Panc1 (cell line): ENCODE measurements at regions not wholly inside any gene's neighbourhood (a gene's known extent, or its start where the extent isn't known, plus 50 kb on each side); places are given as distances from the start of the nearest gene placed in this dataset.

ENCODE experiments used
- ATAC-seq: fragments of 200-7000 bp; cut with Tn5 transposase; 2 replicates; pipeline ENCODE4 v1.9.1; 2020; ENCODE audit warnings: mild to moderate bottlenecking, moderate library complexity
- BruUV-seq: library from RNA; stranded (reverse); fragments of 400-500 nt; replicated peaks from 2 replicates; lab custom pipeline; 2021; lab: Mats Ljungman, UMichigan
- CTCF ChIA-PET: fragments of 300-600 bp; sonication (Branson Sonifier 250); formaldehyde crosslinking; loops from one replicate; lab custom pipeline; 2022; ENCODE audit warnings: antibody characterized with exemption; lab: Charles Lee
- POLR2A ChIA-PET: fragments of 300-600 bp; sonication (Branson Sonifier 250); formaldehyde crosslinking; loops from one replicate; lab custom pipeline; 2022; ENCODE audit warnings: antibody characterized with exemption; lab: Charles Lee
- DNase-seq: peaks from one replicate; pipeline ENCODE4 v3.0.0-alpha.2; 2010; ENCODE audit warnings: low read depth, low spot score
- H3K27ac ChIP-seq: 2 replicates; pipeline ENCODE4 v1.5.1; 2011; ENCODE audit warnings: mild to moderate bottlenecking, low read length, inconsistent platforms
- H3K27me3 ChIP-seq: fragments of 200-500 bp; sonication (Bioruptor generic); 2 replicates; pipeline ENCODE4 v1.6.0; 2014; ENCODE audit warnings: low read length, inconsistent platforms; ENCODE audit not compliant: control insufficient read depth, insufficient read depth
- H3K36me3 ChIP-seq: fragments of 200-500 bp; sonication (Bioruptor generic); 2 replicates; pipeline ENCODE4 v1.5.1; 2014; ENCODE audit warnings: inconsistent platforms, mild to moderate bottlenecking, low read length, moderate library complexity; ENCODE audit not compliant: control insufficient read depth, insufficient read depth
- H3K4me1 ChIP-seq: 2 replicates; pipeline ENCODE4 v1.5.1; 2011; ENCODE audit warnings: inconsistent platforms, mild to moderate bottlenecking, low read length, moderate library complexity; ENCODE audit not compliant: control insufficient read depth, insufficient read depth
- H3K4me3 ChIP-seq, 2 experiments: 2 replicates each; pipeline ENCODE4 v1.5.1; 2011 to 2012; ENCODE audit warnings: low read depth in 2 of 2, low read length in 2 of 2, mild to moderate bottlenecking in 2 of 2, inconsistent platforms in 1 of 2, moderate library complexity in 1 of 2
- H3K9me3 ChIP-seq: fragments of 200-500 bp; sonication (Bioruptor generic); 2 replicates; pipeline ENCODE4 v1.5.1; 2014; ENCODE audit warnings: low read depth, mild to moderate bottlenecking, inconsistent platforms, low read length, moderate library complexity; ENCODE audit not compliant: control insufficient read depth, insufficient read depth
- POLR2AphosphoS5 ChIP-seq: IDR thresholded peaks from 2 replicates; pipeline ENCODE4 v1.6.1; 2012; ENCODE audit warnings: mild to moderate bottlenecking, low read depth, low read length, moderate library complexity
- SIN3A ChIP-seq: IDR thresholded peaks from 2 replicates; pipeline ENCODE4 v1.6.1; 2012; ENCODE audit warnings: low read depth, mild to moderate bottlenecking, low read length, moderate library complexity, borderline replicate concordance; ENCODE audit not compliant: insufficient read depth
- TCF7L2 ChIP-seq: IDR thresholded peaks from 2 replicates; pipeline ENCODE4 v1.6.1; 2011; ENCODE audit warnings: mild to moderate bottlenecking, low read depth, low read length, inconsistent platforms
- in situ Hi-C: cut with HindIII; loops from 2 replicates; pipeline ENCODE4 v1.10.0; 2016; ENCODE audit warnings: low sequenced_read_pairs, low pct_unique_long_range_greater_than_20kb
- intact Hi-C: fragments of 100-400 bp; cut with micrococcal nuclease; formaldehyde crosslinking; loops from one replicate; pipeline ENCODE4 v1.10.0; 2022; ENCODE audit not compliant: unreplicated experiment
- TF ChIP-seq, protein P1 (sequence below), 2 experiments: IDR thresholded peaks; 2 replicates each; pipeline ENCODE4 v1.6.1; 2011 to 2012; ENCODE audit warnings: low read depth in 2 of 2, control low read depth in 1 of 2, low read length in 1 of 2, mild to moderate bottlenecking in 1 of 2, moderate library complexity in 1 of 2; ENCODE audit not compliant: insufficient read depth in 1 of 2
- TF ChIP-seq, protein P2 (sequence below): fragments of 450-650 bp; IDR thresholded peaks from 2 replicates; pipeline ENCODE4 v1.5.1; 2017; ENCODE audit warnings: mild to moderate bottlenecking

DNA sequence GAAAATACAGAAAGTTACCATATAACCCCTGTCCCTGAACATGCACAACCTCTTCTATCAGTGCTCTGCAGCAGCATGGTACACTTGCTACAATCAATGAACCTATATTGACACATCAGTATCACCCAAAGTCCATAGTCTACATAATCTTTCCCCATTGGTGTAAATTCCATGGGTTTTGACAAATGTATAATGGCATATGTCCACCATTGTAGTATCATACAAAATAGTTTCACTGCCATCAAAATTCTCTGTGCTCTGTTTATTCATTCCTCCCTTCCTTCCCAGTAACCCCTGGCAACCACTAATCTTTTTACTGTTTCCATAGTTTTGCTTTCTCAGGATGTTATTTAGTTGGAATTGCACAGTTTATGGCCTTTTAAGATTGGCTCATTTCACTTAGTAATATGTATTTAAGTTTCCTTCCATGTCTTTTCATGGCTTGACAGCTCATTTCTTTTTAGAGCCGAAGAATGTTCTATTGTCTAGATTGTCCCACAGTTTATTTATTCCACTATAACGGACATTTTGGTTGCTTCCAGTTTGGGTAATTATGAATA, 1707.0 kb downstream of the EFNA5 start:
- intact Hi-C loops: no loop called here
- ChIA-PET POLR2A (no interaction called here), CTCF (interaction anchor here (0.6 kb wide), 1 partner anchor 21 kb away, joined by 3 read pairs; no protein-coding TSS in a partner anchor)
- Histone ChIP-seq H3K36me3 (no peaks in the 10 kb centered on the region), H3K9me3 (no peaks in the 10 kb centered on the region), H3K27ac (no peak overlapping the region), H3K4me3 (no peak overlapping the region), H3K27me3 (no peaks in the 10 kb centered on the region), H3K4me1 (no peaks in the 10 kb centered on the region)
- in situ Hi-C loops: no loop called here
- BruUV-seq: no TSS peak
- ATAC-seq: no peak
- no peak for DNase-seq
- TF ChIP-seq, protein P1, sequence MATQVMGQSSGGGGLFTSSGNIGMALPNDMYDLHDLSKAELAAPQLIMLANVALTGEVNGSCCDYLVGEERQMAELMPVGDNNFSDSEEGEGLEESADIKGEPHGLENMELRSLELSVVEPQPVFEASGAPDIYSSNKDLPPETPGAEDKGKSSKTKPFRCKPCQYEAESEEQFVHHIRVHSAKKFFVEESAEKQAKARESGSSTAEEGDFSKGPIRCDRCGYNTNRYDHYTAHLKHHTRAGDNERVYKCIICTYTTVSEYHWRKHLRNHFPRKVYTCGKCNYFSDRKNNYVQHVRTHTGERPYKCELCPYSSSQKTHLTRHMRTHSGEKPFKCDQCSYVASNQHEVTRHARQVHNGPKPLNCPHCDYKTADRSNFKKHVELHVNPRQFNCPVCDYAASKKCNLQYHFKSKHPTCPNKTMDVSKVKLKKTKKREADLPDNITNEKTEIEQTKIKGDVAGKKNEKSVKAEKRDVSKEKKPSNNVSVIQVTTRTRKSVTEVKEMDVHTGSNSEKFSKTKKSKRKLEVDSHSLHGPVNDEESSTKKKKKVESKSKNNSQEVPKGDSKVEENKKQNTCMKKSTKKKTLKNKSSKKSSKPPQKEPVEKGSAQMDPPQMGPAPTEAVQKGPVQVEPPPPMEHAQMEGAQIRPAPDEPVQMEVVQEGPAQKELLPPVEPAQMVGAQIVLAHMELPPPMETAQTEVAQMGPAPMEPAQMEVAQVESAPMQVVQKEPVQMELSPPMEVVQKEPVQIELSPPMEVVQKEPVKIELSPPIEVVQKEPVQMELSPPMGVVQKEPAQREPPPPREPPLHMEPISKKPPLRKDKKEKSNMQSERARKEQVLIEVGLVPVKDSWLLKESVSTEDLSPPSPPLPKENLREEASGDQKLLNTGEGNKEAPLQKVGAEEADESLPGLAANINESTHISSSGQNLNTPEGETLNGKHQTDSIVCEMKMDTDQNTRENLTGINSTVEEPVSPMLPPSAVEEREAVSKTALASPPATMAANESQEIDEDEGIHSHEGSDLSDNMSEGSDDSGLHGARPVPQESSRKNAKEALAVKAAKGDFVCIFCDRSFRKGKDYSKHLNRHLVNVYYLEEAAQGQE (IDR thresholded peaks at IDR 0.05; ENCODE audit: insufficient read depth in 1 of 2, low read depth in 2 of 2, low read length in 1 of 2): no peak
- TF ChIP-seq TCF7L2 (no peak), SIN3A (no peak), POLR2AphosphoS5 (no peak)
- TF ChIP-seq, protein P2, sequence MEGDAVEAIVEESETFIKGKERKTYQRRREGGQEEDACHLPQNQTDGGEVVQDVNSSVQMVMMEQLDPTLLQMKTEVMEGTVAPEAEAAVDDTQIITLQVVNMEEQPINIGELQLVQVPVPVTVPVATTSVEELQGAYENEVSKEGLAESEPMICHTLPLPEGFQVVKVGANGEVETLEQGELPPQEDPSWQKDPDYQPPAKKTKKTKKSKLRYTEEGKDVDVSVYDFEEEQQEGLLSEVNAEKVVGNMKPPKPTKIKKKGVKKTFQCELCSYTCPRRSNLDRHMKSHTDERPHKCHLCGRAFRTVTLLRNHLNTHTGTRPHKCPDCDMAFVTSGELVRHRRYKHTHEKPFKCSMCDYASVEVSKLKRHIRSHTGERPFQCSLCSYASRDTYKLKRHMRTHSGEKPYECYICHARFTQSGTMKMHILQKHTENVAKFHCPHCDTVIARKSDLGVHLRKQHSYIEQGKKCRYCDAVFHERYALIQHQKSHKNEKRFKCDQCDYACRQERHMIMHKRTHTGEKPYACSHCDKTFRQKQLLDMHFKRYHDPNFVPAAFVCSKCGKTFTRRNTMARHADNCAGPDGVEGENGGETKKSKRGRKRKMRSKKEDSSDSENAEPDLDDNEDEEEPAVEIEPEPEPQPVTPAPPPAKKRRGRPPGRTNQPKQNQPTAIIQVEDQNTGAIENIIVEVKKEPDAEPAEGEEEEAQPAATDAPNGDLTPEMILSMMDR: no peak

DNA sequence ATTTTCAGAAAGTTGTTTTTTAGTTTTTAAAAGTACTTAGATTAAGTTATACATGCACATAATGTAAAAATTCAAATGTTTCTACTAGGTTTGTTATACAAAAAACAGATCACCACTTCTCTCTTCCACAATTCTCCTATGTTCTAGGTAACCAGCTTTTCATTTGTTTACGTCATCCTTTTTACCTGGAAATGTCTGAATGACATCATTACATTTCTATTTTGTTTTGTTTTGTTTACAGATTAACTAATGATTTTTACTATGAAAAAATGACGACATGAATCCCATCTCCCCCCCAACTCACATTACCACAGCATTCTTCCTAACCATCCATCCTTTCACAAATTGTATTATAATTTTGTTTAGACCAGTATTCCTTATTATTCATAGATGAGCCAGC, 1709.2 kb downstream of the EFNA5 start:
- intact Hi-C loops: no loop called here
- CTCF ChIA-PET: no interaction called here
- Histone ChIP-seq H3K4me1 (no peaks in the 10 kb centered on the region), H3K9me3 (no peaks in the 10 kb centered on the region), H3K27me3 (no peaks in the 10 kb centered on the region), H3K36me3 (no peaks in the 10 kb centered on the region), H3K4me3 (no peak overlapping the region), H3K27ac (no peak overlapping the region)
- ATAC-seq: no peak
- BruUV-seq: no TSS peak
- DNase-seq: no peak
- in situ Hi-C loops: no loop called here
- TF ChIP-seq, protein P2: no peak
- TF ChIP-seq, protein P1 (IDR thresholded peaks at IDR 0.05; ENCODE audit: insufficient read depth in 1 of 2, low read depth in 2 of 2, low read length in 1 of 2): no peak
- TF ChIP-seq TCF7L2: no peak
- no peak for TF ChIP-seq SIN3A
- POLR2A ChIA-PET: no interaction called here
